ENCODE measurements at regions not wholly inside any gene's neighbourhood (a gene's known extent, or its start where the extent isn't known, plus 50 kb on each side); places are given as distances from the start of the nearest gene placed in this dataset.

DNA sequence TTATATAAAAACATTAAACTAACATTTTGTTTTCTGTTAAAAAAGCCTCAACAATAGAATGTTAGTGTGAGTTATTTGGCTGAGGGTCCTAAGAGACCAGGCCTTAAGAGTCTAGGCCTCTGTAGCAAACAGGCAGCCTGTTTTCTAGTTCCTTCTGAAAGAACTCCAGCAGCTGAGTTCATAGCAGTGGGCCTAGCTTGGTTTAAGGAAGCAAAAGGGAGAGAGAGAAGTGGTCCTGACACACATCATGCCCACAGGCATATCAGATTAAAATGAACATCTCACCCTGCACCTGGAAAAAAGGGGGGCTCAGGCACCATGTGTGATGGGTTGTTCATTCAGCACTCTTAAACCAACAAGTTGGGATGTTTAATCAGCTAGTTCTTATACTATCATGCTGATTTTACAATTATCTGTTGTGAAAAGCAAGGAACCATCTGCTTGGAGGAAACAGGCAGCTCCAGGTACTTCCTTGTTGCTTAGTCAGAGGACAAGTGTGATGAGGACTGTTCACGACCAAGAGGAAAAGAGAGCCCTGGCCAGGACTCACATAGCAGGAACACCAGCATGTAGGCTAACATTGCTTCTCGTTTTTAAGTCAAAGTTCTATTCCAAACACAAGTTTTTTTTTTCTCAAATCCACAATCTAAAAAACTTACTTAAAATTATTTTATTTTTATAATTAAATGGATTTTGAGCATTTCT, 81.3 kb upstream of the FRY start:
- no peak for TF ChIP-seq POLR2A (IDR thresholded peaks at IDR 0.05; ENCODE audit: insufficient read depth in 1 of 2, low read depth in 2 of 2, low read length in 2 of 2)
- no peak for TF ChIP-seq NBN (conservative IDR thresholded peaks at IDR 0.05)
- no peak for TF ChIP-seq HMG20A (CRISPR knock-in tag; IDR thresholded peaks at IDR 0.05; ENCODE audit: borderline replicate concordance)
- no peak for TF ChIP-seq SYNCRIP (IDR thresholded peaks at IDR 0.05; ENCODE audit: insufficient read depth, low read depth, low read length)
- TF ChIP-seq MAZ (IDR thresholded peaks at IDR 0.05; ENCODE audit: borderline replicate concordance, low read depth, low read length) = no peak
- no peak for TF ChIP-seq MAZ (CRISPR knock-in tag; IDR thresholded peaks at IDR 0.05; ENCODE audit: low read depth)
- TF ChIP-seq, protein P1, sequence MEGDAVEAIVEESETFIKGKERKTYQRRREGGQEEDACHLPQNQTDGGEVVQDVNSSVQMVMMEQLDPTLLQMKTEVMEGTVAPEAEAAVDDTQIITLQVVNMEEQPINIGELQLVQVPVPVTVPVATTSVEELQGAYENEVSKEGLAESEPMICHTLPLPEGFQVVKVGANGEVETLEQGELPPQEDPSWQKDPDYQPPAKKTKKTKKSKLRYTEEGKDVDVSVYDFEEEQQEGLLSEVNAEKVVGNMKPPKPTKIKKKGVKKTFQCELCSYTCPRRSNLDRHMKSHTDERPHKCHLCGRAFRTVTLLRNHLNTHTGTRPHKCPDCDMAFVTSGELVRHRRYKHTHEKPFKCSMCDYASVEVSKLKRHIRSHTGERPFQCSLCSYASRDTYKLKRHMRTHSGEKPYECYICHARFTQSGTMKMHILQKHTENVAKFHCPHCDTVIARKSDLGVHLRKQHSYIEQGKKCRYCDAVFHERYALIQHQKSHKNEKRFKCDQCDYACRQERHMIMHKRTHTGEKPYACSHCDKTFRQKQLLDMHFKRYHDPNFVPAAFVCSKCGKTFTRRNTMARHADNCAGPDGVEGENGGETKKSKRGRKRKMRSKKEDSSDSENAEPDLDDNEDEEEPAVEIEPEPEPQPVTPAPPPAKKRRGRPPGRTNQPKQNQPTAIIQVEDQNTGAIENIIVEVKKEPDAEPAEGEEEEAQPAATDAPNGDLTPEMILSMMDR (CRISPR knock-in tag; IDR thresholded peaks at IDR 0.05) = no peak
- no peak for TF ChIP-seq ZNF232 (CRISPR knock-in tag; IDR thresholded peaks at IDR 0.05; ENCODE audit: borderline replicate concordance)
- TF ChIP-seq, protein P2, sequence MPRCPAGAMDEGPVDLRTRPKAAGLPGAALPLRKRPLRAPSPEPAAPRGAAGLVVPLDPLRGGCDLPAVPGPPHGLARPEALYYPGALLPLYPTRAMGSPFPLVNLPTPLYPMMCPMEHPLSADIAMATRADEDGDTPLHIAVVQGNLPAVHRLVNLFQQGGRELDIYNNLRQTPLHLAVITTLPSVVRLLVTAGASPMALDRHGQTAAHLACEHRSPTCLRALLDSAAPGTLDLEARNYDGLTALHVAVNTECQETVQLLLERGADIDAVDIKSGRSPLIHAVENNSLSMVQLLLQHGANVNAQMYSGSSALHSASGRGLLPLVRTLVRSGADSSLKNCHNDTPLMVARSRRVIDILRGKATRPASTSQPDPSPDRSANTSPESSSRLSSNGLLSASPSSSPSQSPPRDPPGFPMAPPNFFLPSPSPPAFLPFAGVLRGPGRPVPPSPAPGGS (CRISPR knock-in tag; IDR thresholded peaks at IDR 0.05) = no peak
- TF ChIP-seq ZNF446 (CRISPR knock-in tag; IDR thresholded peaks at IDR 0.05) = no peak
- no peak for TF ChIP-seq ZNF720 (CRISPR knock-in tag; IDR thresholded peaks at IDR 0.05)
- TF ChIP-seq ZNF451 (CRISPR knock-in tag; IDR thresholded peaks at IDR 0.05) = no peak
- no peak for TF ChIP-seq HDAC2 (CRISPR knock-in tag; IDR thresholded peaks at IDR 0.05)
